ENCODE measurements at regions not wholly inside any gene's neighbourhood (a gene's known extent, or its start where the extent isn't known, plus 50 kb on each side); places are given as distances from the start of the nearest gene placed in this dataset.
"Not testable (repeated sequence)": the region's sequence is repeated elsewhere in the genome, so short reads cannot be mapped to it uniquely, and the experiment has no call there.

DNA sequence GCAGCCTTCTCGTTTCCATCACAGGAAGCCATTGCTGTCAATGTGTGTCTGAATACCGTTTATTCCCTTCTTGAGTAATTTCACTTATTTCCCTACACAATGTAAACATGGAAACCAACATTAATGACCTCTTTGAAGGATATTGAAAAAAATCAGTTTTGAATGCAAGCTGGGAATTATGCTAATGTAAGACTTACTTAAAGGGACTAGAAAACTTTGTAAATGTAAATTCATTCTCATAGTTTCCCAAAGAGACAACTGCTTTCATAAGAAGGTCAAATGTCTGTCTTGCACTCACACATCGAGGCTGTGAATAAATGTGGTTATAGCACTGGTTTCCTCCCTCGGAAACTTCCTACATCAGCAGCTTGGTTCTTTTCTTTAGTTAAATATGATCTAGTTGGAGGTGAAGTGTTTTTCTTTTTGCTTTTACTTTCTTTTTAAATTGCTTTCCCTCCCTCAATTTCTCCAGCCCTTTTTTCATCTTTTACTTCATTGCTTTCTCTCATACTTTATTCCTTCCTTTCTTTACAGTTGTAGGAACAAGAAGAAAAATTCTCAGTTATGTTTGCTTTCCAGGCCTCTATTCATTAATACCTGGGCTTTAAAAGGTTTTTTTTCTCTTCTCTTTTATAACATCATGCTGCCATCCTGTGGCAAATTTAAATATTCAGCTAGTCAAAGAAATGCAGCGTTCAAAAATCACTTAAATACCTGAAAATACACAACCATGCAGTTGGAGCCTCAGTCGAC is 108.3 kb downstream of the TNFAIP3 start:
- peak; percentile 29 for DNase-seq (ENCODE audit: low read depth)
- H3K4me3 ChIP-seq (ENCODE audit: control insufficient read depth, low read depth, low read length), result no peak overlapping the region
- TF ChIP-seq, protein P1, sequence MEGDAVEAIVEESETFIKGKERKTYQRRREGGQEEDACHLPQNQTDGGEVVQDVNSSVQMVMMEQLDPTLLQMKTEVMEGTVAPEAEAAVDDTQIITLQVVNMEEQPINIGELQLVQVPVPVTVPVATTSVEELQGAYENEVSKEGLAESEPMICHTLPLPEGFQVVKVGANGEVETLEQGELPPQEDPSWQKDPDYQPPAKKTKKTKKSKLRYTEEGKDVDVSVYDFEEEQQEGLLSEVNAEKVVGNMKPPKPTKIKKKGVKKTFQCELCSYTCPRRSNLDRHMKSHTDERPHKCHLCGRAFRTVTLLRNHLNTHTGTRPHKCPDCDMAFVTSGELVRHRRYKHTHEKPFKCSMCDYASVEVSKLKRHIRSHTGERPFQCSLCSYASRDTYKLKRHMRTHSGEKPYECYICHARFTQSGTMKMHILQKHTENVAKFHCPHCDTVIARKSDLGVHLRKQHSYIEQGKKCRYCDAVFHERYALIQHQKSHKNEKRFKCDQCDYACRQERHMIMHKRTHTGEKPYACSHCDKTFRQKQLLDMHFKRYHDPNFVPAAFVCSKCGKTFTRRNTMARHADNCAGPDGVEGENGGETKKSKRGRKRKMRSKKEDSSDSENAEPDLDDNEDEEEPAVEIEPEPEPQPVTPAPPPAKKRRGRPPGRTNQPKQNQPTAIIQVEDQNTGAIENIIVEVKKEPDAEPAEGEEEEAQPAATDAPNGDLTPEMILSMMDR (conservative IDR thresholded peaks at IDR 0.05; ENCODE audit: control insufficient read depth, insufficient read depth, low read depth, low read length), result peak; percentile 17

DNA sequence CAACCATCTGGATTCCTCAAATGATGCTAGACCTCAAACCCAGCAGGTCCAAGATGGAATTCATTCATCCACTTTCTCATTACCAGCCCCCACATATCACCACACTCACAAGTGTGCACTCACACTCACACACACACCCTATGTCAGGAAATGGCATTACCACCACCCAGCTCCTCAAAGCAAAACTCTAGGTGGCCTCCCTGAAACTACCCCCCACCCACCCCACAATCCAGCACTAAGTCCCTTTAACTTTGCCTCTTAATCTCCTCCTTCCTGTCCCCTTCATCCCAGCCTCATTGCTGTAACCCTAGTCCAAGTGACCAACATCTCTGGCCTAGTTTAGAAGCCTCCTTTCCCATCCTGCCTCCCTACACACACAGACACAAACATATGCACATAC is 109.4 kb downstream of the TNFAIP3 start:
- H3K4me3 ChIP-seq (ENCODE audit: control insufficient read depth, low read depth, low read length), result no peak overlapping the region
- TF ChIP-seq, protein P1 (conservative IDR thresholded peaks at IDR 0.05; ENCODE audit: control insufficient read depth, insufficient read depth, low read depth, low read length), result no peak
- DNase-seq (ENCODE audit: low read depth), result no peak

DNA sequence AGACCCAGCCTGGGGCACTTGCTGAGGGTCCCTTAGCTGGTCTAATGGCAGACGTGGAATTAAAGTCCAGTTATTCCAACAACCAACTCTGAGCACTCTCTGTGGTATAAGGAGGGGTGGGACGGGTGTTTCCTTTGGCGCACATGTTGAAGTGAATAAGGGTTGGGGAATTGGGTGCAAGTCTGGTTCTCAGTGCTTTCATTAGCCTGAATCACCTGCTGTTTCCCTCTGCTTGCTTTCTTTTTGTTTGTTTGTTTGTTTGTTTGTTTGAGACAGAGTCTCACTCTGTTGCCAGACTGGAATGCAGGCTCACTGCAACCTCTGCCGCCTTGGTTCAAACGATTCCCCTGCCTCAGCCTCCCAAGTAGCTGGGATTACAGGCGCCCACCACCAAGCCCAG is 110.1 kb downstream of the TNFAIP3 start:
- no peak for DNase-seq (ENCODE audit: low read depth)
- no peak overlapping the region for H3K4me3 ChIP-seq (ENCODE audit: control insufficient read depth, low read depth, low read length)
- TF ChIP-seq, protein P1 (conservative IDR thresholded peaks at IDR 0.05; ENCODE audit: control insufficient read depth, insufficient read depth, low read depth, low read length), result no peak

DNA sequence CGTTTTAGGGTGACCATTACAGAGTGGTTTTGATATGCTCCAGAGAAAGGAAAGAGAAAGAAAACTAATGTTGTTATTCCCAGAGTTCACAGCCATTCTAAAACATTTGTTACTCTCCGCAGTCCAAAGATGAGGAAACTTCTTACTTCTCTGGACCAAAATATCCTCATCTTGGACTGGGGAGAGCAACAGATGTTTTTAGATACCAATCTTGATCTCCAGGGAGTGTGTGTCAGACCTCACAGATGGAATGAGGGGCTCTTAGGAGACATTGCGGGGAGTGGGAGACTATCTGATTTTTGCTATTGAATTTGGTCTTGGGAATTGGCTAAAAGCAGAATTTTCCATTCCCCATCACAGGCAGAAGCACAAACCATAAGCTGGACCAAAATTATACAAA is 110.8 kb downstream of the TNFAIP3 start:
- no peak overlapping the region for H3K4me3 ChIP-seq (ENCODE audit: control insufficient read depth, low read depth, low read length)
- peak; percentile 20 for DNase-seq (ENCODE audit: low read depth)
- TF ChIP-seq, protein P1 (conservative IDR thresholded peaks at IDR 0.05; ENCODE audit: control insufficient read depth, insufficient read depth, low read depth, low read length), result no peak

DNA sequence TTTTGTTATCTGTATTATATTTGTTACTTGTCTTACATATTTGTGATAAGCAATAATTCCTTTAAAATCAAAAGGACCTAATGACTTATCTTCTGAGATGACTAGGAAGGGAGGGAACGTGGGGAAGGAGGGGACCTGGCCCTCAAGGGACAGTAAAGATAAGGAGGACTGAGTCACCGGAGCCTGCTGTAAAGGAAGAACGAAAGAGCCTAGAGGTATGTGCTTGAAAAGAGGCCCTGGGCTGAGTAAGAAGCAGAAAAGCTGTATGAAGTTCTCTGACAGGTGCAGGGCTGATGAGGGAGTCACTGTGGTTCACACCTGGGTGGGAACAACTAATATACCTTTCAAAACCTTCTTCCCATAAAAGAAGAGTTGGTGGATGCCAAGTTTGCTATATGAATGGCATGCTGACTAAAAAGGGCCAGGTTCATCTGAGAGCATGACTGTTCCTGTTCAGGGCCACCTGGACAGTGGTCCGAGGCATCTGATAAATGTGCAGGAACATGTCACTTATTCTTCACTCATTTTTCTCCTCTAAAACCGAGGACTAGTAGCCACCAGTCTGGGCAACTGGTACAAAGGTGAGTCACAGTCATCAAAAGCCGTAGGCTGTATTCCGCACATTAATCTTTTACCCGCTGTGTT is 111.3 kb downstream of the TNFAIP3 start:
- TF ChIP-seq, protein P1 (conservative IDR thresholded peaks at IDR 0.05; ENCODE audit: control insufficient read depth, insufficient read depth, low read depth, low read length), result no peak
- no peak for DNase-seq (ENCODE audit: low read depth)
- H3K4me3 ChIP-seq (ENCODE audit: control insufficient read depth, low read depth, low read length), result no peak overlapping the region

DNA sequence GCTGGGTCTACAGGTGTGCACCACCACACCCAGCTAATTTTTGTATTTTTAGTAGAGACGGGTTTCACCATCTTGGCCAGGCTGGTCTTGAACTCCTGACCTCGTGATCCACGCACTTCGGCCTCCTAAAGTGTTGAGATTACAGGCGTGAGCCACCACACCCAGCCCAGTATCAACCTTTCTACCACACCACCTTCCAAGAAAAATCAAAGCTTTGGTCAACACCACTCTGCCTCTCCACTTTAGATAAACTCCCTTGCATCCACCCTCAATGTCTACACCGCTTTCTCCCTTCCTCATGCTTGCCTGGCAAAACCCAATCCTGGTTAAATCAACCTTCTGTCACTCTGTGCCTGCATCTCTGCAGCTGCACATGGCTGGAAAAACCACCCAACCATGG is 112.2 kb downstream of the TNFAIP3 start:
- DNase-seq (ENCODE audit: low read depth); H3K4me3 ChIP-seq (ENCODE audit: control insufficient read depth, low read depth, low read length): not testable (repeated sequence)

DNA sequence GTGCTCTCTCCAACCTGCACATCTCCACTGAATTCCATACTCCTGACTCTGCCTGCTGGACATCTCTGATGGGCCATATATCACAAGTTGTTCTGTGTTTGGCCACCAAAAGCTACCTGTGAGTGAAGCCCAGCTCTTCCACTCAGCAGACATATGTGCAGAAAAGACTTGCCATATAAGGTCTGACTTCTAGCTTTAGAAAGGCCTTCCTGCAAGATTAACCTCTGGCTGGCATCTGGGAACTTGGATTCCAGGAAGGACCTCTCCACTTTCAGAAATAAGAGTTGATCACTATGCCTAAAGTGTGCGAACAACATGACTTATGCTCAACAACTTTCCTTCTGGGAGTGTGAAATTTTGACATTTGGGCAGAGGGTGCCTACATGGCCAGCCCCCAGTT is 113.7 kb downstream of the TNFAIP3 start:
- DNase-seq (ENCODE audit: low read depth), result no peak
- TF ChIP-seq, protein P1 (conservative IDR thresholded peaks at IDR 0.05; ENCODE audit: control insufficient read depth, insufficient read depth, low read depth, low read length), result no peak
- H3K4me3 ChIP-seq (ENCODE audit: control insufficient read depth, low read depth, low read length), result no peak overlapping the region

All from fibroblast of mammary gland (primary cell).